ENCODE measurements at regions not wholly inside any gene's neighbourhood (a gene's known extent, or its start where the extent isn't known, plus 50 kb on each side); places are given as distances from the start of the nearest gene placed in this dataset.

GRCh38 chr13:112198396-112199010, 131.6 kb downstream of the SOX1 start:
- DNase-seq (ENCODE audit: low read depth), result no peak
- no peaks in the 10 kb centered on the region for H3K27me3 ChIP-seq (ENCODE audit: control insufficient read depth, insufficient read depth, low read length)
- H3K36me3 ChIP-seq (ENCODE audit: control insufficient read depth, insufficient read depth, low read length), result no peaks in the 10 kb centered on the region
- TF ChIP-seq, protein P1, sequence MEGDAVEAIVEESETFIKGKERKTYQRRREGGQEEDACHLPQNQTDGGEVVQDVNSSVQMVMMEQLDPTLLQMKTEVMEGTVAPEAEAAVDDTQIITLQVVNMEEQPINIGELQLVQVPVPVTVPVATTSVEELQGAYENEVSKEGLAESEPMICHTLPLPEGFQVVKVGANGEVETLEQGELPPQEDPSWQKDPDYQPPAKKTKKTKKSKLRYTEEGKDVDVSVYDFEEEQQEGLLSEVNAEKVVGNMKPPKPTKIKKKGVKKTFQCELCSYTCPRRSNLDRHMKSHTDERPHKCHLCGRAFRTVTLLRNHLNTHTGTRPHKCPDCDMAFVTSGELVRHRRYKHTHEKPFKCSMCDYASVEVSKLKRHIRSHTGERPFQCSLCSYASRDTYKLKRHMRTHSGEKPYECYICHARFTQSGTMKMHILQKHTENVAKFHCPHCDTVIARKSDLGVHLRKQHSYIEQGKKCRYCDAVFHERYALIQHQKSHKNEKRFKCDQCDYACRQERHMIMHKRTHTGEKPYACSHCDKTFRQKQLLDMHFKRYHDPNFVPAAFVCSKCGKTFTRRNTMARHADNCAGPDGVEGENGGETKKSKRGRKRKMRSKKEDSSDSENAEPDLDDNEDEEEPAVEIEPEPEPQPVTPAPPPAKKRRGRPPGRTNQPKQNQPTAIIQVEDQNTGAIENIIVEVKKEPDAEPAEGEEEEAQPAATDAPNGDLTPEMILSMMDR (IDR thresholded peaks at IDR 0.05; ENCODE audit: insufficient read depth, low read length, poor library complexity, severe bottlenecking), result no peak
- no peak overlapping the region for H3K4me3 ChIP-seq (ENCODE audit: low read depth, low read length)

DNA sequence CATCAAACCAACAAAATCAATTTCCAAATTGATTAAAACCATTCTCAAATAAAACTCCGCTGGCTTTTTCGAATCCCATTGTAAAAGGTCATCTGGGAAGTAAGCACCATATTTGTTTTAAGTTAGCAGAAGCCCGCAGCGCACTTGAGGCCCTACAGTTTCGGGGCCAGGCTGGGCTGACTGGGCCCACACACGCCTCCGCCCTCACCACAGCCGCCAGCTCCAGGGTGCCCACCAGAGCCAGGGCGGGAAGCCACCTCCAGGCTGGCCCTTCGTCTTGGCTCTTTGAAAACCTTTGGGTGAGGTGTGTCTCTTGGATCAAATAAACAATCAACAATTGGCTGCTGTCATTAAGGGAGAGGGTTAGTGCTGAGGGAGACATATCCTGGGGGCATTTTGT, 133.3 kb downstream of the SOX1 start:
- no peak for DNase-seq (ENCODE audit: low read depth)
- H3K27me3 ChIP-seq (ENCODE audit: control insufficient read depth, insufficient read depth, low read length), result peaks cover 10% of the 10 kb centered on the region
- TF ChIP-seq, protein P1 (IDR thresholded peaks at IDR 0.05; ENCODE audit: insufficient read depth, low read length, poor library complexity, severe bottlenecking), result no peak
- no peak overlapping the region for H3K4me3 ChIP-seq (ENCODE audit: low read depth, low read length)
- H3K36me3 ChIP-seq (ENCODE audit: control insufficient read depth, insufficient read depth, low read length), result no peaks in the 10 kb centered on the region

- no peak overlapping the region for H3K4me3 ChIP-seq (ENCODE audit: low read depth, low read length)
- TF ChIP-seq, protein P1 (IDR thresholded peaks at IDR 0.05; ENCODE audit: insufficient read depth, low read length, poor library complexity, severe bottlenecking), result no peak
- DNase-seq (ENCODE audit: low read depth), result no peak
- peaks cover 18% of the 10 kb centered on the region for H3K27me3 ChIP-seq (ENCODE audit: control insufficient read depth, insufficient read depth, low read length)
- no peaks in the 10 kb centered on the region for H3K36me3 ChIP-seq (ENCODE audit: control insufficient read depth, insufficient read depth, low read length)
Observed at GRCh38 chr13:112202266-112202665, 135.3 kb downstream of the SOX1 start.

GRCh38 chr13:112202966-112203365, 136.0 kb downstream of the SOX1 start:
- H3K36me3 ChIP-seq (ENCODE audit: control insufficient read depth, insufficient read depth, low read length), result no peaks in the 10 kb centered on the region
- no peak for DNase-seq (ENCODE audit: low read depth)
- H3K27me3 ChIP-seq (ENCODE audit: control insufficient read depth, insufficient read depth, low read length), result peaks cover 19% of the 10 kb centered on the region
- no peak overlapping the region for H3K4me3 ChIP-seq (ENCODE audit: low read depth, low read length)
- TF ChIP-seq, protein P1 (IDR thresholded peaks at IDR 0.05; ENCODE audit: insufficient read depth, low read length, poor library complexity, severe bottlenecking), result no peak

DNA sequence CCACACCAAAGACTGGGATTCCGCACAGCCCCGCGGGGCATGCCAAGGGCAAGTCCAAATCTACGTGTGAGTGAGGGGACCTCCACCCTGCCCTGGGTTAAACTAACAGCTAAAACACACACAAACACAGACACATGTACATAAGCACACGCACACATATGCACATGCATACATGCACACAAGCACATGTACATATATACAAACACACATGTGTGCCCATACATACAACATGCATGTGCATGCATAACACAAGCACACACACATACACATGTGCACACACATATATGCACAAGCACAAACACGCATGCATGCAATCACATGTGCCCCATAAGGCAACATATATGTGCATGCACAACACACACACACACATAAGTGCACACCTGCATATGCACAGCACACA, 136.7 kb downstream of the SOX1 start:
- Histone ChIP-seq H3K4me3 (ENCODE audit: low read depth, low read length) (no peak overlapping the region), H3K36me3 (ENCODE audit: control insufficient read depth, insufficient read depth, low read length) (no peaks in the 10 kb centered on the region), H3K27me3 (ENCODE audit: control insufficient read depth, insufficient read depth, low read length) (peaks cover 19% of the 10 kb centered on the region)
- TF ChIP-seq, protein P1 (IDR thresholded peaks at IDR 0.05; ENCODE audit: insufficient read depth, low read length, poor library complexity, severe bottlenecking), result no peak
- DNase-seq (ENCODE audit: low read depth), result no peak

All from kidney epithelial cell (primary cell).